Sciatic nerve (tissue), 2 donors: ENCODE measurements at regions not wholly inside any gene's neighbourhood (a gene's known extent, or its start where the extent isn't known, plus 50 kb on each side); places are given as distances from the start of the nearest gene placed in this dataset.
A peak's percentile ranks its signal among the peaks of the same experiment; 100 is the strongest.

ENCODE experiments used
- ATAC-seq: fragments of 200-7000 bp; cut with Tn5 transposase; one replicate; pipeline ENCODE4 v1.9.1; 2020; ENCODE audit warnings: mild to moderate bottlenecking, moderate library complexity
- DNase-seq: peaks from one replicate; pipeline ENCODE4 v3.0.0-alpha.2; 2020; ENCODE audit warnings: low spot score
- intact Hi-C: fragments of 100-400 bp; cut with DNase I; formaldehyde crosslinking; loops from one replicate; pipeline ENCODE4 v1.14.2; 2022
- donor health status: DM: no; HTN: no; CAD: no.
- donor health status: DM: no; HTN: no; CAD: no.

GRCh38 chr4:36394352-36394903, 113.0 kb downstream of the DTHD1 start:
- DNase-seq (no peak), ATAC-seq (no peak)
- intact Hi-C loops, result no loop called here

GRCh38 chr4:36399762-36400353, 118.4 kb downstream of the DTHD1 start:
- intact Hi-C loops, result no loop called here
- peak; percentile 54 for DNase-seq
- no peak for ATAC-seq

GRCh38 chr4:36402008-36402758, 120.8 kb downstream of the DTHD1 start:
- no peak for DNase-seq
- intact Hi-C loops, result no loop called here
- no peak for ATAC-seq

GRCh38 chr4:36411338-36411737, 129.9 kb downstream of the DTHD1 start:
- no peak for ATAC-seq
- intact Hi-C loops, result no loop called here
- no peak for DNase-seq

- DNase-seq, result no peak
- intact Hi-C loops, result no loop called here
- no peak for ATAC-seq
Measured at GRCh38 chr4:36414248-36414647, 132.8 kb downstream of the DTHD1 start.

GRCh38 chr4:36417146-36417545, 135.7 kb downstream of the DTHD1 start:
- DNase-seq, result no peak
- intact Hi-C loops, result no loop called here
- no peak for ATAC-seq

- intact Hi-C loops, result no loop called here
- DNase-seq (no peak), ATAC-seq (peak; percentile 36)
Measured at GRCh38 chr4:36420111-36420679, 138.8 kb downstream of the DTHD1 start.

GRCh38 chr4:36422607-36423006, 141.2 kb downstream of the DTHD1 start:
- ATAC-seq (no peak), DNase-seq (no peak)
- intact Hi-C loops, result no loop called here

- intact Hi-C loops, result no loop called here
- no peak for ATAC-seq
- DNase-seq, result no peak
Measured at GRCh38 chr4:36426741-36427140, 145.3 kb downstream of the DTHD1 start.

GRCh38 chr4:36427696-36428095, 146.3 kb downstream of the DTHD1 start:
- intact Hi-C loops, result no loop called here
- ATAC-seq (no peak), DNase-seq (no peak)

GRCh38 chr4:36432586-36432985, 151.2 kb downstream of the DTHD1 start:
- DNase-seq (no peak), ATAC-seq (no peak)
- intact Hi-C loops, result no loop called here

- ATAC-seq, result no peak
- no peak for DNase-seq
- intact Hi-C loops, result no loop called here
Measured at GRCh38 chr4:36439556-36439955, 158.1 kb downstream of the DTHD1 start.

- DNase-seq, result no peak
- intact Hi-C loops, result no loop called here
Measured at GRCh38 chr4:36445480-36445879, 164.1 kb downstream of the DTHD1 start.

GRCh38 chr4:36446275-36446674, 164.9 kb downstream of the DTHD1 start:
- intact Hi-C loops, result no loop called here
- DNase-seq, result no peak
- no peak for ATAC-seq

More at GRCh38 chr4:36445480-36445879, 164.1 kb downstream of the DTHD1 start:
- no peak for ATAC-seq

- ATAC-seq (no peak), DNase-seq (no peak)
- intact Hi-C loops, result no loop called here
Measured at GRCh38 chr4:36461344-36461743, 179.9 kb downstream of the DTHD1 start.

- ATAC-seq (no peak), DNase-seq (no peak)
- intact Hi-C loops, result no loop called here
Measured at GRCh38 chr4:36467670-36468069, 186.3 kb downstream of the DTHD1 start.

GRCh38 chr4:36471903-36472302, 190.5 kb downstream of the DTHD1 start:
- intact Hi-C loops, result no loop called here
- DNase-seq (no peak), ATAC-seq (no peak)

GRCh38 chr4:36476135-36476534, 194.7 kb downstream of the DTHD1 start:
- intact Hi-C loops, result no loop called here
- DNase-seq (no peak), ATAC-seq (no peak)

GRCh38 chr4:36477861-36478260, 196.4 kb downstream of the DTHD1 start:
- no peak for DNase-seq
- intact Hi-C loops, result no loop called here
- ATAC-seq, result no peak

- intact Hi-C loops, result no loop called here
- DNase-seq (no peak), ATAC-seq (no peak)
Measured at GRCh38 chr4:36485885-36486284, 204.5 kb downstream of the DTHD1 start.
